ENCODE measurements at regions not wholly inside any gene's neighbourhood (a gene's known extent, or its start where the extent isn't known, plus 50 kb on each side); places are given as distances from the start of the nearest gene placed in this dataset.

- Mint-ChIP-seq H3K27me3 (ENCODE audit: insufficient read depth) (no peaks in the 10 kb centered on the region), H3K36me3 (ENCODE audit: low read depth) (no peaks in the 10 kb centered on the region), H3K4me3 (no peak overlapping the region), H3K27ac (no peak overlapping the region), H3K4me1 (ENCODE audit: low read depth) (no peaks in the 10 kb centered on the region), H3K9me3 (no peaks in the 10 kb centered on the region)
- no peak for TF ChIP-seq CTCF (IDR thresholded peaks at IDR 0.05)
- DNase-seq = no peak
Observed at GRCh38 chrY:15457682-15458081, 933.4 kb downstream of the NLGN4Y start.

GRCh38 chrY:15458426-15458825 lies 934.1 kb downstream of the NLGN4Y start:
- Mint-ChIP-seq H3K4me3 (no peak overlapping the region), H3K27me3 (ENCODE audit: insufficient read depth) (no peaks in the 10 kb centered on the region), H3K27ac (no peak overlapping the region), H3K9me3 (no peaks in the 10 kb centered on the region), H3K4me1 (ENCODE audit: low read depth) (no peaks in the 10 kb centered on the region), H3K36me3 (ENCODE audit: low read depth) (no peaks in the 10 kb centered on the region)
- TF ChIP-seq CTCF (IDR thresholded peaks at IDR 0.05) = no peak
- DNase-seq = no peak

GRCh38 chrY:15465880-15466279 lies 941.6 kb downstream of the NLGN4Y start:
- Mint-ChIP-seq H3K9me3 (no peaks in the 10 kb centered on the region), H3K36me3 (ENCODE audit: low read depth) (no peaks in the 10 kb centered on the region), H3K27ac (no peak overlapping the region), H3K27me3 (ENCODE audit: insufficient read depth) (peaks cover 2% of the 10 kb centered on the region; the same call in 1 of the 2 replicates), H3K4me1 (ENCODE audit: low read depth) (peaks cover 2% of the 10 kb centered on the region), H3K4me3 (no peak overlapping the region)
- no peak for DNase-seq
- TF ChIP-seq CTCF (IDR thresholded peaks at IDR 0.05) = no peak

- peak; percentile 15; the same call in 1 of the 2 replicates for TF ChIP-seq CTCF (IDR thresholded peaks at IDR 0.05)
- Mint-ChIP-seq H3K27ac (no peak overlapping the region), H3K9me3 (no peaks in the 10 kb centered on the region), H3K36me3 (ENCODE audit: low read depth) (no peaks in the 10 kb centered on the region), H3K4me1 (ENCODE audit: low read depth) (peaks cover 12% of the 10 kb centered on the region), H3K4me3 (no peak overlapping the region), H3K27me3 (ENCODE audit: insufficient read depth) (peaks cover 2% of the 10 kb centered on the region; the same call in 1 of the 2 replicates)
- no peak for DNase-seq
Observed at GRCh38 chrY:15466891-15467290, 942.6 kb downstream of the NLGN4Y start.

GRCh38 chrY:15468091-15468490 lies 943.8 kb downstream of the NLGN4Y start:
- no peaks in the 10 kb centered on the region for H3K9me3 Mint-ChIP-seq
- H3K36me3 Mint-ChIP-seq (ENCODE audit: low read depth) = no peaks in the 10 kb centered on the region
- H3K27me3 Mint-ChIP-seq (ENCODE audit: insufficient read depth) = peaks cover 2% of the 10 kb centered on the region; the same call in 1 of the 2 replicates
- no peak for TF ChIP-seq CTCF (IDR thresholded peaks at IDR 0.05)
- DNase-seq = no peak
- H3K27ac Mint-ChIP-seq = no peak overlapping the region
- H3K4me3 Mint-ChIP-seq = no peak overlapping the region
- H3K4me1 Mint-ChIP-seq (ENCODE audit: low read depth) = peaks cover 12% of the 10 kb centered on the region

GRCh38 chrY:15471371-15471770 lies 947.0 kb downstream of the NLGN4Y start:
- Mint-ChIP-seq H3K36me3 (ENCODE audit: low read depth) (no peaks in the 10 kb centered on the region), H3K27ac (peak overlapping the region; percentile 38; the same call in 1 of the 2 replicates), H3K9me3 (no peaks in the 10 kb centered on the region), H3K27me3 (ENCODE audit: insufficient read depth) (peaks cover 3% of the 10 kb centered on the region), H3K4me1 (ENCODE audit: low read depth) (peaks cover 12% of the 10 kb centered on the region), H3K4me3 (no peak overlapping the region)
- DNase-seq = peak; percentile 9
- TF ChIP-seq CTCF (IDR thresholded peaks at IDR 0.05) = no peak
